ENCODE measurements at regions not wholly inside any gene's neighbourhood (a gene's known extent, or its start where the extent isn't known, plus 50 kb on each side); places are given as distances from the start of the nearest gene placed in this dataset.

- POLR2A ChIA-PET (ENCODE audit: partially characterized antibody): no interaction called here
- TF ChIP-seq, protein P1, sequence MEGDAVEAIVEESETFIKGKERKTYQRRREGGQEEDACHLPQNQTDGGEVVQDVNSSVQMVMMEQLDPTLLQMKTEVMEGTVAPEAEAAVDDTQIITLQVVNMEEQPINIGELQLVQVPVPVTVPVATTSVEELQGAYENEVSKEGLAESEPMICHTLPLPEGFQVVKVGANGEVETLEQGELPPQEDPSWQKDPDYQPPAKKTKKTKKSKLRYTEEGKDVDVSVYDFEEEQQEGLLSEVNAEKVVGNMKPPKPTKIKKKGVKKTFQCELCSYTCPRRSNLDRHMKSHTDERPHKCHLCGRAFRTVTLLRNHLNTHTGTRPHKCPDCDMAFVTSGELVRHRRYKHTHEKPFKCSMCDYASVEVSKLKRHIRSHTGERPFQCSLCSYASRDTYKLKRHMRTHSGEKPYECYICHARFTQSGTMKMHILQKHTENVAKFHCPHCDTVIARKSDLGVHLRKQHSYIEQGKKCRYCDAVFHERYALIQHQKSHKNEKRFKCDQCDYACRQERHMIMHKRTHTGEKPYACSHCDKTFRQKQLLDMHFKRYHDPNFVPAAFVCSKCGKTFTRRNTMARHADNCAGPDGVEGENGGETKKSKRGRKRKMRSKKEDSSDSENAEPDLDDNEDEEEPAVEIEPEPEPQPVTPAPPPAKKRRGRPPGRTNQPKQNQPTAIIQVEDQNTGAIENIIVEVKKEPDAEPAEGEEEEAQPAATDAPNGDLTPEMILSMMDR (IDR thresholded peaks at IDR 0.05; ENCODE audit: control extremely low read depth in 1 of 3, insufficient read depth in 1 of 3, low read depth in 1 of 3, low read length in 3 of 3): no peak
- TF ChIP-seq CBX5 (IDR thresholded peaks at IDR 0.05; ENCODE audit: low read depth, low read length) (no peak), GABPA (IDR thresholded peaks at IDR 0.05; ENCODE audit: borderline replicate concordance, insufficient read depth, low read length) (no peak), MAFK (IDR thresholded peaks at IDR 0.05; ENCODE audit: low read depth, low read length) (no peak), TAF1 (IDR thresholded peaks at IDR 0.05; ENCODE audit: low read depth, low read length) (no peak), BCL11A (IDR thresholded peaks at IDR 0.05; ENCODE audit: low read depth in 2 of 2, low read length in 2 of 2) (no peak), SP1 (IDR thresholded peaks at IDR 0.05; ENCODE audit: low read depth, low read length) (no peak), SUZ12 (IDR thresholded peaks at IDR 0.05; ENCODE audit: low read length) (no peak), GTF2F1 (IDR thresholded peaks at IDR 0.05; ENCODE audit: borderline replicate concordance, low read depth, low read length) (no peak), RFX5 (IDR thresholded peaks at IDR 0.05; ENCODE audit: borderline replicate concordance, low read depth, low read length) (no peak), BRCA1 (IDR thresholded peaks at IDR 0.05; ENCODE audit: low read depth, low read length) (no peak), TEAD4 (IDR thresholded peaks at IDR 0.05; ENCODE audit: low read depth, low read length) (no peak), ASH2L (IDR thresholded peaks at IDR 0.05; ENCODE audit: low read length) (no peak), TAF7 (optimal IDR thresholded peaks at IDR 0.05; ENCODE audit: borderline replicate concordance, low read depth, low read length) (no peak)
Observed at GRCh38 chrX:1946974-1947373, 332.1 kb downstream of the ASMT start.

More at GRCh38 chrX:1946974-1947373, 332.1 kb downstream of the ASMT start:
- Histone ChIP-seq H2BK5ac (ENCODE audit: low read depth, low read length) (no peak overlapping the region), H2BK12ac (ENCODE audit: low read depth, low read length) (0 out of 2 replicates have a peak overlapping the region, but pooled peaks have one; percentile 55), H2BK120ac (replicated peaks; ENCODE audit: low read depth, low read length) (no peak overlapping the region), H3K56ac (replicated peaks; ENCODE audit: insufficient read length, low read depth, low read length) (no peak overlapping the region), H4K8ac (ENCODE audit: extremely low read depth, insufficient read depth, low read length) (no peak overlapping the region), H3K79me1 (ENCODE audit: low read depth, low read length) (no peaks in the 10 kb centered on the region), H4K5ac (ENCODE audit: insufficient read length, low read depth, low read length) (no peak overlapping the region), H3K79me2 (ENCODE audit: control insufficient read depth in 1 of 2, insufficient read depth in 2 of 2, low read length in 2 of 2) (no peaks in the 10 kb centered on the region), H2BK15ac (ENCODE audit: low read length) (no peak overlapping the region), H3K36me3 (ENCODE audit: control insufficient read depth in 2 of 4, insufficient read depth in 4 of 4, low read length in 3 of 4) (no peaks in the 10 kb centered on the region), H4K91ac (replicated peaks; ENCODE audit: insufficient read length, low read length) (no peak overlapping the region), H3K4me3 (ENCODE audit: extremely low read depth in 1 of 4, insufficient read depth in 2 of 4, low read depth in 3 of 4, low read length in 4 of 4) (no peak overlapping the region), H3K9ac (replicated peaks in 1 of 4; ENCODE audit: extremely low read depth in 1 of 4, low read depth in 3 of 4, low read length in 3 of 4) (no peak overlapping the region), H3K23ac (ENCODE audit: insufficient read length) (no peak overlapping the region), H3K27ac (ENCODE audit: low read depth, low read length) (no peak overlapping the region), H3K18ac (ENCODE audit: extremely low read depth, low read length) (no peak overlapping the region), H3K9me3 (ENCODE audit: insufficient read depth in 2 of 2, low read depth in 1 of 2, low read length in 1 of 2) (no peaks in the 10 kb centered on the region), H3K4me1 (replicated peaks in 1 of 4; ENCODE audit: control insufficient read depth in 3 of 4, insufficient read depth in 4 of 4, low read length in 3 of 4) (no peaks in the 10 kb centered on the region; a peak in 2 of 7 replicates), H3K14ac (ENCODE audit: insufficient read length) (no peak overlapping the region), H3K27me3 (replicated peaks in 1 of 4; ENCODE audit: control insufficient read depth in 3 of 4, extremely low read depth in 1 of 4, insufficient read depth in 3 of 4, low read length in 3 of 4) (no peaks in the 10 kb centered on the region), H2AK5ac (ENCODE audit: low read depth, low read length) (no peak overlapping the region), H2BK20ac (ENCODE audit: low read length) (no peak overlapping the region), H4K20me1 (replicated peaks in 1 of 2; ENCODE audit: control insufficient read depth in 1 of 2, insufficient read depth in 2 of 2, low read length in 2 of 2) (no peaks in the 10 kb centered on the region), H2AFZ (ENCODE audit: low read length) (no peak overlapping the region), H3K4ac (replicated peaks; ENCODE audit: insufficient read length, low read depth, low read length) (no peak overlapping the region), H3K23me2 (ENCODE audit: low read depth, low read length) (no peaks in the 10 kb centered on the region), H3K4me2 (ENCODE audit: insufficient read depth in 1 of 2, low read depth in 2 of 2, low read length in 2 of 2) (no peak overlapping the region)
- CTCF ChIA-PET (ENCODE audit: partially characterized antibody): no interaction called here
- no peak for DNase-seq (ENCODE audit: low read depth in 1 of 2, low spot score in 2 of 2)
- 82% methylated on average over 9 of the region's 9 CpGs; no CpG with 5 or more reads in 1 of the 2 experiments for WGBS, 2 experiments (ENCODE audit: extremely low coverage in 1 of 2, insufficient coverage in 1 of 2, insufficient read length in 1 of 2, insufficient replicate concordance in 2 of 2, low coverage in 1 of 2, low lambda C conversion rate in 2 of 2, missing lambda C conversion rate in 1 of 2)
- FAIRE-seq: no peak

Data from H1 (cell line).